ENCODE measurements at regions not wholly inside any gene's neighbourhood (a gene's known extent, or its start where the extent isn't known, plus 50 kb on each side); places are given as distances from the start of the nearest gene placed in this dataset.

GRCh38 chr18:24559526-24559925 is 99.1 kb downstream of the HRH4 start:
- no peak for DNase-seq (ENCODE audit: low spot score)
- no peak for TF ChIP-seq CTCF (IDR thresholded peaks at IDR 0.05; ENCODE audit: extremely low read depth, insufficient read depth, missing control alignments)
- in situ Hi-C loops (cut with MboI; ENCODE audit: low pct_unique_long_range_greater_than_20kb, low sequenced_read_pairs, unreplicated experiment), result no loop called here

- TF ChIP-seq CTCF (IDR thresholded peaks at IDR 0.05; ENCODE audit: extremely low read depth, insufficient read depth, missing control alignments), result no peak
- no peak for DNase-seq (ENCODE audit: low spot score)
- in situ Hi-C loops (cut with MboI; ENCODE audit: low pct_unique_long_range_greater_than_20kb, low sequenced_read_pairs, unreplicated experiment), result no loop called here
Observed at GRCh38 chr18:24560511-24560981, 100.1 kb downstream of the HRH4 start.

- DNase-seq (ENCODE audit: low spot score), result no peak
- no peak for TF ChIP-seq CTCF (IDR thresholded peaks at IDR 0.05; ENCODE audit: extremely low read depth, insufficient read depth, missing control alignments)
- in situ Hi-C loops (cut with MboI; ENCODE audit: low pct_unique_long_range_greater_than_20kb, low sequenced_read_pairs, unreplicated experiment), result no loop called here
Observed at GRCh38 chr18:24561369-24561965, 101.0 kb downstream of the HRH4 start.

- in situ Hi-C loops (cut with MboI; ENCODE audit: low pct_unique_long_range_greater_than_20kb, low sequenced_read_pairs, unreplicated experiment), result no loop called here
- no peak for DNase-seq (ENCODE audit: low spot score)
Observed at GRCh38 chr18:24567199-24567598, 106.8 kb downstream of the HRH4 start.

GRCh38 chr18:24570716-24571115 is 110.3 kb downstream of the HRH4 start:
- in situ Hi-C loops (cut with MboI; ENCODE audit: low pct_unique_long_range_greater_than_20kb, low sequenced_read_pairs, unreplicated experiment), result no loop called here
- no peak for TF ChIP-seq CTCF (IDR thresholded peaks at IDR 0.05; ENCODE audit: extremely low read depth, insufficient read depth, missing control alignments)
- no peak for DNase-seq (ENCODE audit: low spot score)

More at GRCh38 chr18:24567199-24567598, 106.8 kb downstream of the HRH4 start:
- TF ChIP-seq CTCF (IDR thresholded peaks at IDR 0.05; ENCODE audit: extremely low read depth, insufficient read depth, missing control alignments), result no peak

- DNase-seq (ENCODE audit: low spot score), result no peak
- no peak for TF ChIP-seq CTCF (IDR thresholded peaks at IDR 0.05; ENCODE audit: extremely low read depth, insufficient read depth, missing control alignments)
- in situ Hi-C loops (cut with MboI; ENCODE audit: low pct_unique_long_range_greater_than_20kb, low sequenced_read_pairs, unreplicated experiment), result no loop called here
Observed at GRCh38 chr18:24582771-24583170, 122.3 kb downstream of the HRH4 start.
